Heart right ventricle (tissue), 16 donors: ENCODE measurements at regions not wholly inside any gene's neighbourhood (a gene's known extent, or its start where the extent isn't known, plus 50 kb on each side); places are given as distances from the start of the nearest gene placed in this dataset.

Source experiments
- ATAC-seq, 8 donors: fragments of 200-7000 bp; cut with Tn5 transposase; one replicate each; pipeline ENCODE4 v1.9.1; 2020; ENCODE audit warnings: mild to moderate bottlenecking in 8 of 8, moderate library complexity in 8 of 8, moderate number of reproducible peaks in 1 of 8
- DNase-seq, 2 donors: peaks; one replicate each; pipeline ENCODE4 v3.0.0-alpha.2; 2020
- H3K27ac ChIP-seq, 10 donors: fragments of 200-600 bp; sonication (generic) in 2 of 10; one replicate each; pipeline versions ENCODE4 v1.5.0 to v1.8.0; 2020 to 2022; ENCODE audit warnings: mild to moderate bottlenecking in 3 of 10
- H3K27me3 ChIP-seq, 7 donors: fragments of 200-600 bp; one replicate each; pipeline ENCODE4 v1.8.0; 2021 to 2022; ENCODE audit warnings: mild to moderate bottlenecking in 2 of 7
- H3K36me3 ChIP-seq, 9 donors: fragments of 200-600 bp; sonication (generic) in 1 of 9; one replicate each; pipeline versions ENCODE4 v1.5.0 to v1.8.0; 2020 to 2022; ENCODE audit warnings: mild to moderate bottlenecking in 2 of 9
- H3K4me1 ChIP-seq, 9 donors: fragments of 200-600 bp; sonication (generic) in 1 of 9; one replicate each; pipeline versions ENCODE4 v1.5.0 to v1.8.0; 2020 to 2022; ENCODE audit warnings: mild to moderate bottlenecking in 4 of 9
- H3K4me3 ChIP-seq, 10 donors: fragments of 200-600 bp; sonication (generic) in 2 of 10; one replicate each; pipeline versions ENCODE4 v1.5.0 to v1.8.0; 2020 to 2022; ENCODE audit warnings: mild to moderate bottlenecking in 7 of 10, moderate library complexity in 2 of 10
- H3K9me3 ChIP-seq, 11 donors: fragments of 200-600 bp in 10 of 11; sonication (generic) in 2 of 11; one replicate each; pipeline versions ENCODE4 v1.5.0 to v1.8.0; 2013 to 2022; ENCODE audit warnings: mild to moderate bottlenecking in 2 of 11, control low read depth in 1 of 11, moderate library complexity in 1 of 11
- CTCF ChIP-seq, 9 donors: fragments of 200-600 bp; sonication (generic) in 2 of 9; IDR thresholded peaks; one replicate each; pipeline versions ENCODE4 v1.5.0 to v1.8.0; 2021 to 2022; ENCODE audit warnings: antibody characterized with exemption in 9 of 9, mild to moderate bottlenecking in 5 of 9, moderate library complexity in 1 of 9
- WGBS, 2 donors: extraction: QIAGEN DNeasy Blood & Tissue Kit; methylation state at CpG; one replicate each; pipeline ENCODE4 v1.1.7; 2013; ENCODE audit warnings: inconsistent platforms in 1 of 2; 5-methylcytosine and 5-hydroxymethylcytosine counted together
- intact Hi-C, 10 donors: fragments of 100-400 bp; cut with DNase I; formaldehyde crosslinking; loops; one replicate each; pipeline versions ENCODE4 v1.11.1 to v1.14.2; 2022
- donor health status: Arrhythmogenic right ventricular cardiomyopathy.
- donor health status: ischemic (EF 13 %, LVEDD 7.1; RV severe dilation, severe dysfunction).
- donor health status: healthy with polysubstance abuse.
- donor health status: DM: no; HTN: yes; CAD: no.
- donor health status: DM: no; HTN: no; CAD: no.
- donor health status: ischemic (EF 25% LVEDD 6.9; RV normal size, moderate dysfunction).
- donor health status: ischemic (EF 25% LVEDD 5.7; RV mildly dilated, moderate dysfunction).
- donor health status: healthy.
- donor health status: DM: yes; HTN: yes; CAD: no.
- donor health status: Ischemic cardiomyopathy.
- donor health status: ischemic (EF 35%, LVEDD 5.7; RV mildly dilated, moderate dysfunction).
- donor health status: nonischemic (EF 11% LVEDD 7.7; RV severe dilation, severe dysfunction).
- donor health status: DM: yes; HTN: yes; CAD: no.
- donor health status: PGD.
- donor health status: ischemic (EF 29% LVEDD 5.4; RV normal size, mild dysfunction).
- donor health status: nonischemic (EF 23%, LVEDD 6.1; RV moderate dilation, normal function).

GRCh38 chr10:9315292-9315691, 1260.8 kb downstream of the GATA3 start:
- intact Hi-C loops = no loop called here
- DNase-seq (no peak), ATAC-seq (no peak)
- TF ChIP-seq CTCF (IDR thresholded peaks at IDR 0.05) = no peak
- H3K4me3 ChIP-seq = no peak overlapping the region
- H3K27ac ChIP-seq = no peak overlapping the region
- peaks cover 0 to 10% (median 0%) of the 10 kb centered on the region in 7 donors for H3K27me3 ChIP-seq
- H3K36me3 ChIP-seq = no peaks in the 10 kb centered on the region
- no peaks in the 10 kb centered on the region for H3K4me1 ChIP-seq
- no peaks in the 10 kb centered on the region for H3K9me3 ChIP-seq

DNA sequence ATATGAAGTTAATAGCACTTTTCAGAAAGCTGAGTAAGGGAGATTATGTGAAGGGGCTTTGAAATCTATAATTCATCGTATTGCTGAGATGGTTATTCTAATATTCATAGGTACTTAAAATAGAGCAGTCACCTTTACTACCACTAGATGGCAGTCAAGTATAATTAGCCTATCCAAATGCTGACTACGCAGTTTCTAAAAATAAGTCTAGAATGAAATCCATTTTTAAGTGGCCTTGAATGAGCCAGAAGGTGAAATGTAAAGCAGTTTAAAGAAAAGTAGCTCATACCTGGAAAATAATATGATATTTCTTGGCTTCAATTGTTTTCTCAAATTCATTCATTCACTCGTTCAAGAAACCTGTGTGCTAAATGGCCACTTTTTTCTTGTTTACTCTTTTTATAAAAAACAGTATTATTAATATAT, 1277.1 kb downstream of the GATA3 start:
- no peaks in the 10 kb centered on the region for H3K36me3 ChIP-seq
- TF ChIP-seq CTCF (IDR thresholded peaks at IDR 0.05) = peak; percentile 64 to 87 (median 81)
- ATAC-seq (peak in 4 of 8 donors; percentile 34 to 65 (median 52)), DNase-seq (no peak)
- peaks cover 0 to 10% (median 3%) of the 10 kb centered on the region in 7 donors for H3K27me3 ChIP-seq
- H3K27ac ChIP-seq = no peak overlapping the region
- intact Hi-C loops = loop anchor here in 1 of 10 donors (10.0 kb wide), 1 partner anchor 1343 kb away; no protein-coding TSS in a partner anchor
- no peak overlapping the region for H3K4me3 ChIP-seq
- peaks cover 0 to 6% (median 0%) of the 10 kb centered on the region in 9 donors for H3K4me1 ChIP-seq
- no peaks in the 10 kb centered on the region for H3K9me3 ChIP-seq
- 23 to 25% methylated on average over 3 of the region's 3 CpGs for WGBS, 2 donors

GRCh38 chr10:9334270-9334669, 1279.8 kb downstream of the GATA3 start:
- H3K4me1 ChIP-seq = peaks cover 0 to 6% (median 0%) of the 10 kb centered on the region in 9 donors
- H3K36me3 ChIP-seq = no peaks in the 10 kb centered on the region
- TF ChIP-seq CTCF (IDR thresholded peaks at IDR 0.05) = no peak
- DNase-seq = no peak
- intact Hi-C loops = loop anchor here in 1 of 10 donors (10.0 kb wide), 1 partner anchor 1341 kb away; no protein-coding TSS in a partner anchor
- 84 to 94% methylated on average over 3 of the region's 3 CpGs for WGBS, 2 donors
- H3K27ac ChIP-seq = no peak overlapping the region
- H3K9me3 ChIP-seq = no peaks in the 10 kb centered on the region
- H3K4me3 ChIP-seq = no peak overlapping the region
- no peak for ATAC-seq
- peaks cover 0 to 3% (median 0%) of the 10 kb centered on the region in 7 donors for H3K27me3 ChIP-seq

DNA sequence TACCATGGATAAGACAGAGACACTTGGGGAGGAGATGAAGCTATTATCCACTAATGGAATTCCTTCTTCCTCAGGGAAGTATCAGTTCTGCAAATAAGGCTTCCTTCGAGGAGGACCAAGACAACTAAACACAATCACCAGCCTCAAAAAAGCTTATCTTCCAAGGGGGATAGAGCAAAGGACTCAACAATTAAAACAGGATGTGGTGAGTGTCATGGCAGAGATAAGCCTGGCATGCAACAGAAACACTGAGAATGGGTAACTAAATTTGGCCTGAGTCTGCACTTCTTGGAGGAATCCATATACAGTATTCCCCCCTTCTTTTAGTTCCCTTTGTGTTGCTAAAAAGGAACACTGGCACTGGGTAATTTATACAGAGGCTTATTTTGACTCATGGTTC, 1285.2 kb downstream of the GATA3 start:
- 12 to 22% methylated on average over 1 of the region's 1 CpG for whole genome bisulfite sequencing, 2 donors
- TF ChIP-seq CTCF (IDR thresholded peaks at IDR 0.05) = no peak
- ATAC-seq (no peak), DNase-seq (no peak)
- intact Hi-C loops = loop anchor here in 2 of 10 donors (5.0 to 10.0 kb wide), 2 partner anchors 1335 to 1338 kb away; no protein-coding TSS in a partner anchor
- Histone ChIP-seq H3K27me3 (no peaks in the 10 kb centered on the region), H3K4me1 (no peaks in the 10 kb centered on the region), H3K36me3 (no peaks in the 10 kb centered on the region), H3K4me3 (no peak overlapping the region), H3K9me3 (no peaks in the 10 kb centered on the region), H3K27ac (no peak overlapping the region)
